Activated naive CD8-positive, alpha-beta T cell treated with anti-CD3 and anti-CD28 coated beads, Interleukin-2, amount 10 ng/mL, durations not matched to agents 7 days and 5 days (primary cell): ENCODE measurements at regions not wholly inside any gene's neighbourhood (a gene's known extent, or its start where the extent isn't known, plus 50 kb on each side); places are given as distances from the start of the nearest gene placed in this dataset.

Experiments
- ATAC-seq: fragments of 150-1000 bp; cut with Tn5 transposase; one replicate; pipeline ENCODE4 v1.10.0; 2021; ENCODE audit warnings: low read depth, moderate library complexity
- POLR2A ChIA-PET: fragments of 350-600 bp; sonication (Branson Sonifier 250); formaldehyde crosslinking; loops from one replicate; lab custom pipeline; 2021; ENCODE audit warnings: antibody characterized with exemption; lab: Charles Lee
- DNase-seq: peaks from one replicate; pipeline ENCODE4 v3.0.0; 2021
- H3K27ac Mint-ChIP-seq: one replicate; pipeline ENCODE4 v1.8.0; 2022; ENCODE audit warnings: mild to moderate bottlenecking, mixed read lengths
- H3K27me3 Mint-ChIP-seq: one replicate; pipeline ENCODE4 v1.8.0; 2022; ENCODE audit warnings: mild to moderate bottlenecking, moderate library complexity, mixed read lengths
- H3K36me3 Mint-ChIP-seq: one replicate; pipeline ENCODE4 v1.8.0; 2021; ENCODE audit warnings: mild to moderate bottlenecking, mixed read lengths
- H3K4me1 Mint-ChIP-seq: one replicate; pipeline ENCODE4 v1.8.0; 2021; ENCODE audit warnings: mixed read lengths
- H3K4me3 Mint-ChIP-seq: one replicate; pipeline ENCODE4 v1.8.0; 2022; ENCODE audit warnings: mild to moderate bottlenecking, moderate library complexity, mixed read lengths
- H3K9me3 Mint-ChIP-seq: one replicate; pipeline ENCODE4 v1.8.0; 2021; ENCODE audit warnings: mixed read lengths

DNA sequence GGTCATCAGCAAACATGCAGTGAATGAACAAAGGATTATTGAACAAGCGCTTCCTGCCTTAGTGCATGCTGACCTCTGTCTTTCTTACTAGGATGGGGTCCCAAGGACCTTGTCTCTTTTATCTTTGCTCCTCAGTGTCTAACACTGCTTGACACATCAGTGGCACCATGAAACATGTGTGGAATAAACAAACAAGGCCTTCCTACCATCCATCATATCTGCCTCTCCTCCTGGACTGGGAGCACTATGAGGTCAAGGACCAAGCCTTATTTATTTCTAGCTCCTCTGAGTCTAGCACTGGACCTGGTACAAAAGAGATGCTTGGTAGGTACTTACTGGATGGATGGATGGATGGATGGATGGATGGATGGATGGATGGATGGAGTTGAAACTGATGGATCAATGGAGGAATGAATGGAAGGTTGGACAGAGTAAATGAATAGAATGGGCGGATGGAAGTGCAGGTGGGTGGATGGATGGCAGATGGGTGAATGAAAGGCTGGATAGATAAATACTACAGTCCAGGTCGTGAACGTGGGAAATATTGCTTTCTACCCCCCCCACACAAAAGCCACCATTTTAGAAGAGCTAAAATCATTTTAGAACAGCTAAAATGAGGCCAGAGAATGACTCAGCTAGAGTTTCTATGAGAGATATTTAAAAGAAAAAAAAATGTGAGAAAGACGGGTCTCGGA is 104.1 kb upstream of the PTPN1 start:
- H3K27ac Mint-ChIP-seq: no peak overlapping the region
- H3K4me3 Mint-ChIP-seq: no peak overlapping the region
- POLR2A ChIA-PET: no interaction called here
- peaks cover 5% of the 10 kb centered on the region for H3K4me1 Mint-ChIP-seq
- peaks cover 42% of the 10 kb centered on the region for H3K27me3 Mint-ChIP-seq
- no peak for DNase-seq
- no peaks in the 10 kb centered on the region for H3K9me3 Mint-ChIP-seq
- H3K36me3 Mint-ChIP-seq: no peaks in the 10 kb centered on the region
- no peak for ATAC-seq

DNA sequence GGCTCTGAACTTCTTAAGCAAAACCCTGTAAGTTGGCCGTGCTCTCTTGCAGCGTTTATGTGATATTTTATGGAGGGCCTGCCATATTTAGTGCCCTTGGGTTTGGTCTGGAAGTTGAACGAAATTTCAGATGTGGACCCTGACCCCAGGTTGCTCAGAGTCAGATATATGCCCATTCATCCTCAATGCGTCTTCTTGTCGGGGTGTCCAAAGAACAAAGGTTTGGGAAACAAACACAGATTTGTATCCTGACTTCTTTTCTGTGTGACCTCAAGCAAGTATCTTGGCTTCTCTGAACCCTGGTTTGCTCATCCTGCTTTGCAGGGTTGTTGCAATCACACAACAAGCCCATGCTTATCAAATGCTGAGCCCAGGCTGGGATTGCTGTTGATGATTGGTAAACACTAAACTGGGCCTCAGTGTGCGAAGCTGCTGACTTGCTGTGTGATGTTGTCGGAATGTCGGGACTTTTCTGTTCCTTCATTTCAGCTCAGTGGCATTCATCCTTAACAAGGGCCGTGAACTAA is 103.5 kb upstream of the PTPN1 start:
- Mint-ChIP-seq H3K4me1 (peaks cover 5% of the 10 kb centered on the region), H3K4me3 (no peak overlapping the region)

DNA sequence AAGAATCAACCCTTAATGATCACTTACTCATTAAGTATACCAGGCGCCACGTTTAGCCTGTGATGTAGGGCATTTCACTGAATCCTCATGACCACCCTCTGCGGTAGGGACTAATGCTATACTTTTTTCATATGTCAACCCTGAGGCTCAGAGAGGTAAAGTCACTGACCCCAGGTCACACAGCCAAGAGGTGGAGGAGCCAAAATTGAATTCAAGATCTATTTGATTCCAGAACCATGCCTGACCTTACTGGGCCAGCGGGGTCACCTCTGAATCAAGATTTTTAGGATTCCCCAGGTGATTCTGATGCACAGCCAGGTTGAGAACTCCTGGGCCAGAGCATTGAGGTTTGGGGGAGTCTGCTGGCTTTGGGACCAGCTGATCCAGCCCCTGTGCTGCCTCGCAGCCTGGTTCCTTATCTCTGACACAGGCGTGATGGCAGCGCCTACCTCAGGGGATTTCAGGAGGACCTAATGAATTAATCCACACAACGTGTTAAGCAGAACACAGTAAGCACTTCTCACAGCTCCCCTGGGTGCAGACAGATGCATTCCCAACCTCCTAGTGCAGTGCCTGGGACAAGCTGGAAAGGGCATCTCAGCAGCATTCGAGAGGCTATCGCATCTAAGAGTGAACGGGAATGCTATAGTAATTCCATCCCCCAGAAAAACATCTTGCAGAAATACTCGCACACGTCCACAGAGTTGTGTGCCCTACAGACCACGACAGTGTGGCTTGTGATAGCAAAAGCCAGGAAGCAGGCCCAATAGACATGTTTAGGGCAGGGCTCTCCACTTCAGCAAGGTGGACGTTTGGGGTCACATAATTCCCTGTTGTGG is 101.4 kb upstream of the PTPN1 start:
- POLR2A ChIA-PET: no interaction called here

More for the DNA sequence above, 103.5 kb upstream of the PTPN1 start:
- ATAC-seq (no peak), DNase-seq (no peak)
- POLR2A ChIA-PET: no interaction called here
- no peaks in the 10 kb centered on the region for H3K36me3 Mint-ChIP-seq
- no peaks in the 10 kb centered on the region for H3K9me3 Mint-ChIP-seq
- H3K27ac Mint-ChIP-seq: no peak overlapping the region
- H3K27me3 Mint-ChIP-seq: peaks cover 44% of the 10 kb centered on the region

DNA sequence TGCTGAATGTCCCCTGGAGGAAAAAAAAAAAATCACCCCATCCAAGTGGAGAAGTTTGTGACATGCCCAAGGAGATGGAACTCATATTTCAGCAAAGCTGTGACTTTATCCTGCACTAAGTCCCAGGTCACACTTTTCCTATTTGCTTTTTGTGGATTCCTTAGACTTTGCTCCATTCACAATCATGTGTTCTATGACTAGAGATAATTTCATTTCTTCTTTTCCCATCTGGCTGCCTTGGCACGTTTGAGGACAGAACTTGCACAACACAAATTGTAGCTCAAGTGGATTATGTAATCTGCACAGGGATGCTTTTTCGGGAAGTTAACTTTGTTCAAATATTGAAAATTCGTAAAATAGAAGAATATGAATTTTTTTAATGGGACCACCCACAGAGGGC is 100.7 kb upstream of the PTPN1 start:
- Mint-ChIP-seq H3K27me3 (peaks cover 31% of the 10 kb centered on the region), H3K4me1 (no peaks in the 10 kb centered on the region), H3K9me3 (no peaks in the 10 kb centered on the region), H3K4me3 (no peak overlapping the region), H3K27ac (no peak overlapping the region), H3K36me3 (no peaks in the 10 kb centered on the region)
- POLR2A ChIA-PET: no interaction called here
- DNase-seq (no peak), ATAC-seq (no peak)

More for the DNA sequence above, 101.4 kb upstream of the PTPN1 start:
- Mint-ChIP-seq H3K4me1 (peaks cover 3% of the 10 kb centered on the region), H3K9me3 (no peaks in the 10 kb centered on the region), H3K27ac (no peak overlapping the region), H3K4me3 (no peak overlapping the region), H3K27me3 (peaks cover 35% of the 10 kb centered on the region), H3K36me3 (no peaks in the 10 kb centered on the region)
- no peak for DNase-seq
- no peak for ATAC-seq

DNA sequence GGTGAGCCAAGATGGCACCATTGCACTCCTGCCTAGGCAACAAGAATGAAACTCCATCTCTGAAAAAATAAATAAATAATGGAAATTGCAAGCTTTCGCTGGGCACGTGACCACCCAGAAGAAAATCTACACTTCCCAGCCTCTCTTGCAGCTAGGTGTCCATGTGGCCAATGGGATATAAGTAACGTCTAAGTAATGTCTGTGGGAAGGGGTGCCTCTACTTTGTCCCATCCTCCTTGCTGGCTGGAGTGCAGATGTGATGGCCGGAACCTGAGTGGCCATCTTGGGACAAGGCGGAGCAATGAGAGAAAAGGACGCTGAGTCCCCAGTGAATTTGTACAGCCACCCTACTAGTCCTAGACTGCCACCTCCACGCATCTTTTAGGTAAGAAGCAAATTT is 99.8 kb upstream of the PTPN1 start:
- H3K4me1 Mint-ChIP-seq: no peaks in the 10 kb centered on the region
- POLR2A ChIA-PET: no interaction called here
- H3K27me3 Mint-ChIP-seq: peaks cover 25% of the 10 kb centered on the region
- ATAC-seq: no peak
- H3K36me3 Mint-ChIP-seq: no peaks in the 10 kb centered on the region
- no peak for DNase-seq
- no peak overlapping the region for H3K27ac Mint-ChIP-seq
- H3K9me3 Mint-ChIP-seq: no peaks in the 10 kb centered on the region
- H3K4me3 Mint-ChIP-seq: no peak overlapping the region

DNA sequence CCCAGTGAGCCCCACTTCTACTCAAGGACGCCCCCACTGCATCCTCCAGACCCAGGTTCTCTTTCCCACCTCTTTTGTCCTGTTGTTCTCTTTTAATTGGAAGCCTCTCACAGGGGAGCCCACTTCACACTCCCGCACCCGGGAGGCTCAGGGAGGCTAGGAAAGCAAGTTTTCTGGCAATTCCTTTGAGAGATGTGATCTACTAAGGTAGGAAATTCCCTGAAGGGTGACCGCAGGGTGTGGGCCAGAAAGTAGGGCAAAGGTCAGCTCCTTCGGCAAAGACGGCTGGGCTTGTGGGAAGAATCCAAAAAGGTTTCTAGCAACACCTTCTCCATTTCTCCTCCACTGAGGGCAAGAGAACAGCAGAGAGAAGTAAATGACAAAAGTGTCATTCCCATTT is 98.1 kb upstream of the PTPN1 start:
- no peak for DNase-seq
- no peak for ATAC-seq
- POLR2A ChIA-PET: no interaction called here
- Mint-ChIP-seq H3K27ac (no peak overlapping the region), H3K36me3 (no peaks in the 10 kb centered on the region), H3K27me3 (peaks cover 25% of the 10 kb centered on the region), H3K4me1 (no peaks in the 10 kb centered on the region), H3K9me3 (no peaks in the 10 kb centered on the region), H3K4me3 (no peak overlapping the region)

DNA sequence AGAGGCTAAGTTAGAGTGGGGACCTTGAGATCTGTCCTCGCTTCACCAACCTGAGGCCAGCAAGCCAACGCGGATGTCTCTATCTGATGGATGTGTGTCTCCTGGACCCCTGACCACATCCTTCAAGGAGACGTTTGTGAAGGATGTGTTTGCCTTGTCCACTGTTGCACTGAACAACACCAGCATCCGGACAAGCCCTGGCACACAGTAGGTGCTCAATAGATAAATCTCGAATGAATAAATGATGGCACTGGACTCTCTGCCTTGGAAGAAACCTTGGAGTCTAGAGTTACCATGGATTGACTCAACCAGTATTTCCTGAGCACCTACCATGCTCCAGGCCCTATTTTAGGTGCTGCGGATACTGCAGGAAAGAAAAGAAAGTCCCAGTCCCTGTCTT is 97.7 kb upstream of the PTPN1 start:
- Mint-ChIP-seq H3K36me3 (no peaks in the 10 kb centered on the region), H3K4me1 (no peaks in the 10 kb centered on the region), H3K27me3 (peaks cover 26% of the 10 kb centered on the region), H3K9me3 (no peaks in the 10 kb centered on the region), H3K4me3 (no peak overlapping the region), H3K27ac (no peak overlapping the region)
- no peak for DNase-seq
- no peak for ATAC-seq
- POLR2A ChIA-PET: no interaction called here

DNA sequence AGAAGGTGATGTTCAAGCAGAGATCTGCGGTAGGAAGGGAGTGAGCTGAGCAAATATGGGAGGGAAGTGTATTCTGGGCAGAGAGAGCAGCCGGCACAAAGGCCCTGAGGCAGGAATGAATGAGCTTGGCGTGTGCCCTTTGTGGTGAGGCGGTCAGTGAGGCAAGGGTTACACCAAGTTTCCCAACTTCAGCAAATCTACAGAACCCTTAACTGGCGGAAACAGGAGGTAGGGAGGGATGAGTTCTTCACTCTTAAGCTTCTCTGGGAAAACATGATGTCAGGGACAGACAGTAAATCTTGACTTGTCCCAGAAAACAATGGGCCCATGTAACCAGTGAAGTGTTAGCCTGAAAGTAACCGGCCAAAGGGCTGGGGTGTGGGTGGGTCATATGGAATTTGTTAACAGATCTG is 97.1 kb upstream of the PTPN1 start:
- H3K9me3 Mint-ChIP-seq: no peaks in the 10 kb centered on the region
- POLR2A ChIA-PET: no interaction called here
- ATAC-seq (no peak), DNase-seq (no peak)
- H3K36me3 Mint-ChIP-seq: no peaks in the 10 kb centered on the region
- H3K27ac Mint-ChIP-seq: no peak overlapping the region
- H3K4me1 Mint-ChIP-seq: no peaks in the 10 kb centered on the region
- H3K4me3 Mint-ChIP-seq: no peak overlapping the region
- peaks cover 32% of the 10 kb centered on the region for H3K27me3 Mint-ChIP-seq

DNA sequence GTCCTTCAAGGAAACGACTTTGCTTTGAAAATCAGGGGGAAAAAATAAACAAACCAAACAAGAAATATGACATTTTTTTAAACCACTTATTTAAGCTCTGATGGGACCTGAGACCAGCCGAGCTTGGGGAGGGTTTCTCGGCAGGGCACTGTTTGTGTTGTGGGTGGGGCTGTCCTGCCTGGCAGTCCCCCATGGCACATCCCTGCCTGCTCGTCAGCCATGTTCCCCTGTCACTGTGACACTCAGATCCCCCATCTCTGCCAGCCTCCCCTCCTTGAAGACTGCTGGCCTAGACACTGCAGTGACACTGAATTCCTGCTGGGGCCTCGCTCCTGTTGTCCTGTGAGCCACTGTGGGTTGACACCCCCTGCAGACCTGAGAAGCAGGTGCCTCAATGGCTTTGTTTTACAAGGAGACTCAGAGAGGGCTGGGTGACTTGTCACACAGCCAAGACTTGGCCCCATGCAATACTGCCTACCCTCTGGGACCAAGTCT is 95.1 kb upstream of the PTPN1 start:
- Mint-ChIP-seq H3K4me3 (no peak overlapping the region), H3K27ac (no peak overlapping the region), H3K9me3 (no peaks in the 10 kb centered on the region), H3K4me1 (no peaks in the 10 kb centered on the region), H3K27me3 (peaks cover 29% of the 10 kb centered on the region), H3K36me3 (no peaks in the 10 kb centered on the region)
- ATAC-seq: no peak
- no peak for DNase-seq
- POLR2A ChIA-PET: no interaction called here

DNA sequence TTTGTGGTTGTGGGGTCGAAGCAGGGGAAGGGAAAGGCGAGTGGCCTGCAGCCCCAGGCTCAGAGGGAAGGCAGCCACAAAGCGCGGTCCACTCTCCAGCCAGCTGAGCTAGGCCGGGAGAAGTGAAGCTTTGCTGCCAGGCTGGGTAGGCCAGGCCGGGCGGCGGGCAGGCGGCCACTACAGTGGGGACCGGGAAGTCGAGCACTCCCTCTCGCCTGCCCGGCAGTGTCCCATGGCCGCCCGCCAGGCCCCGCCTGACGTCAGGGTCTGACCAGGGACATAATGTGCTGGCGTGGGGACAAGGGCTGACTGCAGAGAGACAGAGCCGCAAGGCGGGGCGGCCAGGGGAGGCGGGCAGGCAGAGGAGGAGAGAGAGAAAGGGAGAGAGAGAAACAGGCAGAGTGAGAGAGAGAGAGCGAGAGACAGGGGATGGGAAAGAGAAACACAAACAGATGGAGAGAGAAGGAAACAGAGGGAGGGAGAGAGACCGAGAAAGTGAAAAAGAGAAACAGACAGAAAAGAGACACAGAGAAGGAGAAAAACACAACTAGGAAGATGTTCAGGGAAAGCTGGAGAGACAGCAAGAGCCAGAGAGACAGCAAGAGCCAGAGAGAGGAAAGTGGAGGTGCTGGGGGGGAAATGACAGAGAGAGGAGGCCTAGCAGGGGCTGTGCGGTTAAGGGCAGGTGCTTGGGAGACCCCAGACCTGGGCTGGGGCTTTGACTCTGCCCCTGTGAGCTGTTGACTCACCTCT is 94.5 kb upstream of the PTPN1 start:
- Mint-ChIP-seq H3K4me1 (no peaks in the 10 kb centered on the region), H3K4me3 (no peak overlapping the region), H3K27ac (peak overlapping the region; percentile 11), H3K27me3 (peaks cover 25% of the 10 kb centered on the region), H3K36me3 (no peaks in the 10 kb centered on the region), H3K9me3 (no peaks in the 10 kb centered on the region)
- DNase-seq (no peak), ATAC-seq (no peak)
- POLR2A ChIA-PET: no interaction called here

DNA sequence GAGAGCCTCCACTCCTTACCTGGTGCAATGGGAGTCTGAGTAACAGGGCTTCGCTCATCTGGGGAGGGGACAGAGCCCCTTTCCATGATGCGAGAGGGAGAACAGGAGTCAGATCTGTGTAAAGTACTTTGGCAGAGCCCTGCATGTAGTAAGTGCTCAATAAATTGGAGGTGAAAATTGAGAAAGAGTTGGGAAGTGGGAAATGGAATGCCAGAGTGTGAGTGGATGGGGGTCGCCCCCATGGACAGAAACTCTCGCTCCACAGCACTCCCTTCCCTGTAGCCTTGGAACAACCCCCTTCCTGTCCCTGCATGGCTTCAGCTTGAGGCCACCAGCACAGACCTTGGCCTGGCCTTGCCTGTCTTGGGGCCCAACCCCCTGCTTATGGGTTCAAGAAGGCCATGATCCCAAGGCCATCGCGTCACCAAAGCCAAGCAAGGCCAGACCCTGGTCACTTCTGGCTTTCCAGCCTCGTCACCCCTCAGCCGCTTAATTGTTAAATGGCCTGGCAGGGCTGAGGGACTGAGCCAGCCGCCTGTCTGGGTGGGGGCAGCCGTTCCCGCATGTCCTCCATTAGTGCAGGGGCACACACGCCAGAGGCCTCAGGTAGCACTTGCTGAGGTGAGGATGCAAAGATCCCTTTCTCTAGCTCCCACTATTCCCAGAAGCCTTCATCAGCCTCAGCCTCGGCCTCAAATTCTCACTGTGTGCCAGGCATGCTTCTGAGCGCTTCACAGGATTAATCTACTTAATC is 93.7 kb upstream of the PTPN1 start:
- Mint-ChIP-seq H3K9me3 (no peaks in the 10 kb centered on the region), H3K36me3 (no peaks in the 10 kb centered on the region), H3K27ac (no peak overlapping the region), H3K4me1 (no peaks in the 10 kb centered on the region), H3K4me3 (no peak overlapping the region), H3K27me3 (peaks cover 23% of the 10 kb centered on the region)
- POLR2A ChIA-PET: no interaction called here
- DNase-seq: no peak
- ATAC-seq: no peak

DNA sequence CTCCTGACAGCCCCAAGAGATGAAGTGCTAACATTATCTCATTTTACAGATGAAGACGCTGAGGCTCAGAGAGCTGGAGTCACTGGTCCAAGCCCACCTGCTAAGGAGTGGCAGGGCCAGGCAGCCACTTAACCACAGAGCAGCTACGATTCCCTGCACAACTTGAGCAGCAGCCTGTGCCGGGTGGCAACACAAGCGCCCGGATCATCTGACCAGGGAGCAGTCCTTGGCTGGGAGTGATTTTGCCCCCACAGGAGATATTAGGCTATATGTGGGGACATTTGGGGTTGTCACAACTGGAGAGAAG is 93.2 kb upstream of the PTPN1 start:
- POLR2A ChIA-PET: no interaction called here
- Mint-ChIP-seq H3K4me1 (no peaks in the 10 kb centered on the region), H3K27ac (no peak overlapping the region), H3K36me3 (no peaks in the 10 kb centered on the region), H3K4me3 (no peak overlapping the region), H3K27me3 (peaks cover 17% of the 10 kb centered on the region), H3K9me3 (no peaks in the 10 kb centered on the region)
- no peak for DNase-seq
- no peak for ATAC-seq
